HG03354 (cell line): ENCODE measurements at regions not wholly inside any gene's neighbourhood (a gene's known extent, or its start where the extent isn't known, plus 50 kb on each side); places are given as distances from the start of the nearest gene placed in this dataset.
"Not testable (repeated sequence)": the region's sequence is repeated elsewhere in the genome, so short reads cannot be mapped to it uniquely, and the experiment has no call there.

Experiments
- ATAC-seq: cut with Tn5 transposase; IDR thresholded peaks from one replicate; pipeline ENCODE4 v1.9.1; 2021; ENCODE audit warnings: mild to moderate bottlenecking; ENCODE audit not compliant: unreplicated experiment, poor library complexity, severe bottlenecking

GRCh38 chr20:50350510-50351249, 159.5 kb upstream of the PTPN1 start:
- no peak for ATAC-seq

- no peak for ATAC-seq
Observed at GRCh38 chr20:50351541-50351940, 158.6 kb upstream of the PTPN1 start.

GRCh38 chr20:50353289-50353961, 156.8 kb upstream of the PTPN1 start:
- ATAC-seq = no peak

DNA sequence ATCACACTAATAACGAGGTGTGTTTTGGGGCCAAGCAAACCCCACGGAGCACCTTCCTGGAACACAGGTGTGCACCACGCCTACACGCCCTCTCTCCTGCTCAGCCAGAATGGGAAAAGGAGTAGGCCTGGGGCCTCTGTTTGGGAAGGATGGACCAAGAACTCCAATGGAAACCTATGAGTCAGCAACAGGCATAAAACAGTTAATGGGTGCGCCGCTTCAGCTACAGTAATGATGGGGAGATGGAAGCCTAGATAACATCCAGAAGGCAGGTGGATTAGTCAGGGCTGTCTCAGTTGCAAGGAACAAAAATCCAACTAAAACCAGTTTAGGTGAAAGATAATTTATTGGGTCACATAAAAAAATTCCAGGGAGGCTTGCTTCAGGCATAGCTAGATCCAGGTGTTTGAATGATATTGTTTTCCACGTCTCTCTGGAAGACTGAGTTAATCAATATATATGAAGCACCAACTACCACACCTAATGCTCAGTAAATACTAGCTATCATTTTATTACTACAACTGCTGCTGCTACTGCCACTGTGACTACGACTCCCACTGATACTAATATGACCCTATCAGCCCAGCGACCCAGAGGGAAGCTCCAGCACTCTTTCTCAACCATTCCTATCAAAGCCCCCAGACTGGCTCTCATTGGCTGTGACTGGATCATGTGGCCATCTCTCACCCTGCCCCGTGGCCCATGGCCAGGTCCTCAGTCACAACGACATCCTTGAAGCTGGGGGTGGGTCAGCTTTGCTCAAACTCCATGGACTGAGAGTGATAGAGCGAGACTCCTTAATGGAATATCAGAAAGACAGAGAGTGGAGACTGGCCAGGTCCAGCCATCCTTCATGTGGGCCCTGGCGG, 155.2 kb upstream of the PTPN1 start:
- no peak for ATAC-seq

DNA sequence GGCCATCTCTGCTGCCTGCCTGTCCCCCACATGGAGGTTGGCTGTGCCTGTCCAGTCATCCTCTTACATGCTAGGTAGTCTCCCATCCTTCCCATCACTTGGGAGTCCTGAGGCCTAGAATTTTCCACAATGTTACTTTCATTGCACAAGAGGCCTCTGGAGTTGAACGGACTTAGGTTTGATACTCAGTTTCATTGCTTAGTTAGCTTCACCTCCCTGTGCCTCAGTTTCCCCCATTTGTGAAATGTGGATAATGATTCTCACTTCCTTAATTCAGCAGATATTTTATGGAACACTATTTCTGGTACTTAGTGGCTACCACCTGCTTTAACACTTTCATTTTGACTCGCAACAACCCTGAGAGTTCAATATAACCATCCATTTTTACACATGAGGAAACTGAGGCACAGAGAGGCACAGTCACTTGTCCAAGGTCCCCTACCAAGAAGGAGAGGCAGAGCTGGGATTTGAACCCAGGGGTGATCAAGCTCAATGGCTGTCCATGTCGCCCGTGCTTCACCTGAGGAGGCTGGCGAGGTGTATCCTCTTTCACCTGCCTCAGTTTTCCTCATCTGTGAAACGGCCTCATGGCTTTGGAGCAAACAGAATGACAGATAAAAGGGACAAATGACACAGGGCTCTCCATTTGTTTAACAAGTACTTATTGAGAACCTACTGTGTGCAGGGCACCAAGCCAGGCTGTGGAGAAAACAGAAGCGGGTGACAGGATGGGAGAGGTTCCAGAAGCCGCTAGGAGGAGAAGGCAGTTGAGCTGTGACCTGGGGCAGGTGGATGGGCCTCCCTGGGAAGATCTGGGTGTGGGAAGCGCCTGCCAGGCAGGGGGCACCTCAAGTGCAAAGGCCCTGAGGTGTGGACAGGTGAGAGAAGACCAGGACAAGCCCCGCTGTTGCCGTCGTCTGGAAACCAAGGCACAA, 154.3 kb upstream of the PTPN1 start:
- ATAC-seq = no peak

- no peak for ATAC-seq
Observed at GRCh38 chr20:50356525-50356885, 153.7 kb upstream of the PTPN1 start.

DNA sequence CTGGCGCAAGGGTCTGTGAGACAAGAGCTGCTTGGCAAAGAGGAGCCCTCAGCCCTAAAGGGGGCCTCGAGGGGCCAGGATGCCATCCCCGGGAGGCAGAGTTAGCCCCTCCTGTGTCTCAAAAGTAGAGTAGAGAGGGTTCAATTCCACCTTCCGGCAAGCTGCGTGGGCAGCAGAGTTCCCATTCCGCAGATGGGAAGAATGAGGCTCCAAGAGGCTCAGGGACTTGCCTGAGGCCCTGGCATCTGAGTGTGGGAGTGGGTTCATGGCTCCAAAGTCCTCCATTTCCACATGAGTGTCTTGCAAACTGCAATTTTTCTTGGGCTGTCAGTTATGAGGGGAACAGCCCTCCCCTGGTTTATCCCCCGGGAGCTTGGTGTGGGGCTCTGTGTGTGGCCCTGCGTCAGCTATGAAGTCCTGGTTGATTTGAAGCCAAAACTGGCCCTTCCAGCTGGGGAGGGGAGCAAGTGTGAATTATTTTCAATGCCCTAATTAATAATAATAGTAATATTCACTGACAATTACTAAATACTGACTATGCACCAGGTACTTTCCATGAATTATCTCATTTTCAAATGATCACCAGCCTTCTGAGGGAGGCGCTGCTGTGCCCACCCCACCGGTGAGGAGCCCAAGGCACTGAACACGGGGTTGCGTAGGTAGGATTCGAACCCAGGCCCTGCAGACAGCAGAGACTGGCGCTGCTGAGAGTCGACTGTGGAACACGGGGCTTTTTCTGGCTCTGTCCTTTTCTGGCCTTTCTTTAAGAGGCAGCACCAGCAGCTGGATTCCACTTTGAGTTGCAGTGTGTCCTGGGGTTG, 153.0 kb upstream of the PTPN1 start:
- no peak for ATAC-seq

- no peak for ATAC-seq
Observed at GRCh38 chr20:50357783-50358161, 152.4 kb upstream of the PTPN1 start.

- ATAC-seq = no peak
Observed at GRCh38 chr20:50358166-50358565, 152.0 kb upstream of the PTPN1 start.

DNA sequence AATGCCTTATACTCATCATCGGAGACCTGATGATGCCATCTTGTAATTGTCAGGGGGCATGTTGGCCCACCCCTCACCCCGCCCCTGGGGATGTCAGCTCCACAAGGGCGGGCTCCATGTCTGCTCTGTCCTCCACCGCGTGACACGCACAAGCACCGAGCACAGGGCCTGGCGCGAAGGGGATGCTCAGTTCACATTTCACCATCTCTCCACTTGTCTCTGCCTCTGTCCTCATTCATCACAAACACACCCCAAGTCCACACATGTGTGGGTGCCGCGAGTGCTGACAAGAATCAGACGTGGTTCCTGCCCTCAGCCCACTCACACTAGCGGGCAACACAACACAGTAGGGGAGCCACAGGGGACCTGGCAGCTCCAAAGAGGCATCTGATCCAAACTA, 151.2 kb upstream of the PTPN1 start:
- no peak for ATAC-seq

DNA sequence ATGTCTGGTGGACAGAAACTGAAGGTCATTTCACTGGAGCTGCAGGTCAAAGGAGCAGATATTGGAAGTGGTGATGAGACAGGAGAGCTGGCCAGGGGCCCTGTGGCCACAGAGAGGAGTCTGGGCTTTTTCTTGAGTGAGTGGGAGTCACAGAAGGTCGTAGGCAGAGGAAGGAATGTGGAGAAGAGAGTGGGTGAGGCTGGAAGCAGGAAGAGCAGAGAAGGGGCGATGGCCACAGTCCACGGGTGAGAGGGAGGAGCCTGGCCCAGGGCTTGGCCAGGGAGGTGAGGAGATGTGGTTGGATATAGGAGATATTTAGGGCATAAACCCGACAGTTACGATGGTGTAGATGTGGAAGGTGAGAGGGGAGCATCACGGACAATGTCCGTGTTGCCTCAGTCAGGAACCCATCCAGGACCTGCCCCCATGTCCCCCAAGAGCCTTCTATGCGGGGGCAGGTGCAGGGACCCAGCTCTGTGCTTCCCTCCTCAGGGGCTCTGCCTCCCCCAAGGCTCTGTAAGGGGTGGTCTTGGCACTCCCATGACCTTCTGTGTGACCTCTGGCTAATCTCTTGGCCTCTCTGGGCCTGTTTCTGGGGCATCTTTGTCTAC, 150.5 kb upstream of the PTPN1 start:
- no peak for ATAC-seq

DNA sequence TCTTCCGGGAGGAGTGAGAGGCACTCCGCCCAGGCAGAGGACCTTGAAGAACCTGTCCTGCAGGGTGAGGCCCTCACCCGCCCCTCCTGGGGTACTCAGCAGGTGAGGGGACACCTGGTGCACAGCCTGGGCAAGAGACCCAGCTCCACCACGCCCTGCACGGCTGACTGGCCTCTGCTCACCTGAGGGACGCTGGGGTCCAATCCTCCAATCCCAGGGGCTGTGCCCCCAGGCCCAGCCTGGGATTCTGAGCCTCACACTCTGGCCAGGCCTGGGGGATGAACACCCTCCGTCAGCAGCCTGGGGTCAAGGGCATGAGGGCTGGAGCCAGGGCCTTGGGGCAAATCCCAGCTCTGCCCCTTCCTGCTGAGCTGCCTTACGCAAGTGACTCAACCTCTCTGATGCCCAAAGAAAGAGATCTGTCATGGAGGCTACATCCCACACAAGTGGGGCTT, 149.9 kb upstream of the PTPN1 start:
- ATAC-seq = no peak

GRCh38 chr20:50360921-50361320, 149.3 kb upstream of the PTPN1 start:
- ATAC-seq = no peak

DNA sequence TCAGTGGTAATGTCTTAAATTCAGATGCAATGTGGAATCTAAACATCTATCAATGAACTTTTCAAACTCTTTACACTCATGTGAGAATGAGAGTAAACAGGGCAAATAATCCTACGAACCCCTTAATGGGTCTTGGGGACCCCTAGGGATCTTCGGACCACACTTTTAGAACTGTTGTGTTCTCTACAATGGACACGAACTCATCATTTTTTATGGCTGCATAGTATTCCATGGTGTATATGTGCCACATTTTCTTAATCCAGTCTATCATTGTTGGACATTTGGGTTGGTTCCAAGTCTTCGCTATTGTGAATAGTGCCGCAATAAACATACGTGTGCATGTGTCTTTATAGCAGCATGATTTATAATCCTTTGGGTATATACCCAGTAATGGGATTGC, 148.0 kb upstream of the PTPN1 start:
- not testable (repeated sequence) for ATAC-seq

DNA sequence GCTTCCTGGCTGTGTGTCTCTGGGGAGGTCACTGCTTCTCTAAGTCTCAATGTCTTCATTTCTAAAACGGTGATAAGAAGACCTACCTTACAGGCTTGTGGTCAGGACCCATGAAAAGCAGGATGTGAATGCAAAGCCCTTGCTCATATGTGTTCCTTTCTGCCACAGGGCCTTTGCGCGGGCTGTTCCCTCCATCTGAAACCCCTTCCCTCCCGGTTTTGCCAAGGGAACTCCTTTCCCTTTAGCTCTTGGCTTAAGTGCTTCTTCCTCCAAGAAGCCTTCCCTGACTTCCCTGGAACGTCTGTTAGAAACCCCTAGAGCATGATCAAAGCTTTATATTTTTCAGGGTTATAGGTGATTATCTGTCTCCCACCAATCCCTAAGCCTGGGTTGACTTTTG, 147.2 kb upstream of the PTPN1 start:
- no peak for ATAC-seq

GRCh38 chr20:50363479-50363878, 146.7 kb upstream of the PTPN1 start:
- no peak for ATAC-seq

DNA sequence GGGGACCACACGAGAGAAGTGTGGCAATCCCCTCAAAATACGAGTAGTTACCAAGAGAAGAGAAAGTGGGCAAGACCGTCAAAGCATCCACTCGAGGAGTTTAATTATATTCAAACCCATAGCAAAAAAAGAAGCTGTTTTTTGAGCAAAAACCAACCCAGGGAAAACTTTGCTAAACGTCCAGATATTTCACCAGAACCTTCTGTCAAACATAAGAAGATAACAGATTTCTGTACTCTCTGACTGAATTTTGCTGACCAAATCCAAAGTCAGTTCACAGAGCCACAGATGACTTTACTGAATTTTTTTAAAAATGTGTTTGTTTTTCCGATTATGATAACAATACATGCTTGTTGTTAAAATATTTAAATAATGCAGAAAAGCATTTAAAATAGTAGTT, 145.6 kb upstream of the PTPN1 start:
- no peak for ATAC-seq

DNA sequence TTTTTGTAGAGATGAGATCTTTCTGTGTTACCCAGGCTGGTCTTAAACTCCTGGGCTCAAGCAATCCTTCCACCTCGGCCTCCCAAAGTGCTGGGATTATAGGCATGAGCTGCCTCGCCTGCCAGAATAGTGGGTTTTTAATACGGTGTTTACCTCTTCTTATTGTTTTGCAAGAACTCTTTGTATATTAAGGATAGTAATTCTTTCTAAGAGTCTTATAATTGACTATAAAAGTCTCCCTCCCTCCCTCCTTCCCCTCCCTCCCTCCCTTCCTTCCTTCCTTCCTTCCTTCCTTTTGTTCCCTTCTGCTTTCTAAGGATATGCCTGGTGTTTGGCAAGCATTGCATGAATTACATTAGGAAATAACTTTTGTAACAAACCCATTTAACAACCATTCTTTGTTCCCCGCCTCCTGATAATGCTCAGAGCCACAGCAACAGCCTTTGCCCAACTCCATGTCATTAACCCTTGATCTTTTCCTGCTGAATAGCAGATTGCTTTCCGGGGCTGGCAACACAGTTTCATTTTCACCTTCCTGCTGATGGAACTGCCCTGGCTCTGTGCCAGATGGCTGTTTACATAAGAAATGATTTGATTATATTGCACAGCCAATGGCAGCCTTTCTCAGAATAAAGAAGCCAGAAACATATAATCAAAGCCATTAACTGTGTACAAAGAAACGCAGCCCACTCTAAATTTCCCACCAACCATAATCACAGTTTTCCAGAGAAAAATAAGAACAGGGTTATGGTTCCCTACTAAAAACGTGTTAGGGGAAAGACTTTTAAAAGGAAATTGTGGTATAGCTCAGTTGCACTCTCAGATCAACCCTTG, 143.7 kb upstream of the PTPN1 start:
- ATAC-seq = no peak
